Dendritic cell treated with granulocyte-macrophage colony-stimulating factor and Interleukin-4, amounts not matched to agents 40 ng/mL and 50 ng/mL, for 4 days (primary cell): ENCODE measurements at regions not wholly inside any gene's neighbourhood (a gene's known extent, or its start where the extent isn't known, plus 50 kb on each side); places are given as distances from the start of the nearest gene placed in this dataset.

Source experiments
- H3K27ac Mint-ChIP-seq: one replicate; pipeline ENCODE4 v1.8.0; 2022; ENCODE audit warnings: mild to moderate bottlenecking, mixed read lengths
- H3K27me3 Mint-ChIP-seq: one replicate; pipeline ENCODE4 v1.8.0; 2022; ENCODE audit warnings: mild to moderate bottlenecking, mixed read lengths
- H3K36me3 Mint-ChIP-seq: one replicate; pipeline ENCODE4 v1.8.0; 2022; ENCODE audit warnings: low read depth, mixed read lengths
- H3K4me1 Mint-ChIP-seq: one replicate; pipeline ENCODE4 v1.8.0; 2022; ENCODE audit warnings: low read depth, mixed read lengths
- H3K4me3 Mint-ChIP-seq: one replicate; pipeline ENCODE4 v1.8.0; 2022; ENCODE audit warnings: mild to moderate bottlenecking, moderate library complexity, mixed read lengths
- H3K9me3 Mint-ChIP-seq: one replicate; pipeline ENCODE4 v1.8.0; 2022; ENCODE audit warnings: mixed read lengths
- intact Hi-C: fragments of 100-400 bp; cut with micrococcal nuclease; formaldehyde crosslinking; loops from one replicate; pipeline ENCODE4 v1.15.0; 2022

DNA sequence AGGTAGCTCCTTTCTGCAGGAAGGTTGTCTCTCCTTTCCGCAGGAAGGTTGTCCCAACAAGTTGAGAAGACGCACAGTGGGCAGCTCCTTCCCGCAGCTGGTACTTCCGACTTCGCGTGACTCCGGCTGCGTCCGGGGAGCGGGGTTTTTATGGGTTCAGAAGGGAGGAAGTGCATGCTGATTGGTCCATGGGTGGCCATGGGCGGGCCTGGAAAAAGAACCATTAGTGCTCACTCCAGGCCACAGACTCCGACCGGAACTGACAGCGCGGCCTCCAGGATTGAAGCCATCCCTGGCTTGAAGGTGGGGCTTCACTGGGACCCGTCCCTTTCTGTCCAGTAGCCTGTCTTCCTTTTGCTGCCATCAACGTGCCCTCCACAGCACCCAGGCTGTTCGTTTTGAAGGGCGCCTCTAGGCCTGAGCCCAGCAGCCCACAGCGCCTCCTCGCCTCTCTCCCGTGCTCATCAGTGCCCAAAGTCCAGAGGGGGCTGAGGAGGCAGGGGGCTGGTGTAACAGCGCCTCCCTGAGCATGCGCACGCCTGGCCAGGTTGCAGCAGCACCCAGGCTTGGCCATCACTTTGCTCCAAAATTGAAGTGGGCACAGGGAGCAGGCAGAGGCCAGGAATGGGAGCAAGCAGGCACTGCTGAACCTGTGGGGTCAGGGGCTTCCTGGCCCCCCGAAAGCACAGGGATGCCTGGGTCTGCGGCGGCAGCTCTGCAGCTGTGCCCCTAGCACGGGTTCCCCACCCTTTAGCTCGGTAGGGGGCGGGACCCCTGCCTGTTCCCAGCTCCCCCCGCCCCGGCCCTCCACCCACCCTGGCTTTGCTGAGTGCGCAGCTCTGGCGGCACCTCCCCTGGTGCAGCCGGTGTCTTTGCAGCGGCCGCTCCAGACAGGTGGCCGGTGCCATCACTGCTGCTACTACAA is 330.6 kb upstream of the MCTP2 start:
- H3K27ac Mint-ChIP-seq: no peak overlapping the region
- no peak overlapping the region for H3K4me3 Mint-ChIP-seq
- no peaks in the 10 kb centered on the region for H3K9me3 Mint-ChIP-seq
- no peaks in the 10 kb centered on the region for H3K27me3 Mint-ChIP-seq
- no peaks in the 10 kb centered on the region for H3K4me1 Mint-ChIP-seq
- no peaks in the 10 kb centered on the region for H3K36me3 Mint-ChIP-seq
- intact Hi-C loops: no loop called here

DNA sequence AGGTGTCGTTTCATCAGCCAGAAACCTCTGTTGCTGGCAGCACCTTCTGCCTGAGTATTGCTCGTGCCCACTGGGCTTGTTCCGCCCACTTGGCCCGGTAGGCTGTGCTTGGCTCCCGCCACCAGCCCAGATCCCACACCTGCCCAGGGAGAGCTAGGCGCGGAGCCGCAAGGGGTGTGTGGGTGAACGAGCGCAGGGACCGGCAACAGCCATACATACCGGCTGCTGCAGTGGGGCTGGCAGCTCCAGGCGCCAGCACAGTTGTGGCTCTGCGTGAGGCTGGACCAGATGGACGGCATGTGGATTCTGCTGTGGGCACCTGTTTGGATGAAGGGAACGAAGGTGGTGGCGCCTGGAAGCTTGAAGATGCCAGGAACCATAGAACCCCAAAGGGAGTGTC is 331.5 kb upstream of the MCTP2 start:
- H3K36me3 Mint-ChIP-seq: no peaks in the 10 kb centered on the region
- intact Hi-C loops: no loop called here
- H3K27me3 Mint-ChIP-seq: no peaks in the 10 kb centered on the region
- H3K9me3 Mint-ChIP-seq: no peaks in the 10 kb centered on the region
- H3K4me3 Mint-ChIP-seq: no peak overlapping the region
- no peaks in the 10 kb centered on the region for H3K4me1 Mint-ChIP-seq
- H3K27ac Mint-ChIP-seq: no peak overlapping the region

DNA sequence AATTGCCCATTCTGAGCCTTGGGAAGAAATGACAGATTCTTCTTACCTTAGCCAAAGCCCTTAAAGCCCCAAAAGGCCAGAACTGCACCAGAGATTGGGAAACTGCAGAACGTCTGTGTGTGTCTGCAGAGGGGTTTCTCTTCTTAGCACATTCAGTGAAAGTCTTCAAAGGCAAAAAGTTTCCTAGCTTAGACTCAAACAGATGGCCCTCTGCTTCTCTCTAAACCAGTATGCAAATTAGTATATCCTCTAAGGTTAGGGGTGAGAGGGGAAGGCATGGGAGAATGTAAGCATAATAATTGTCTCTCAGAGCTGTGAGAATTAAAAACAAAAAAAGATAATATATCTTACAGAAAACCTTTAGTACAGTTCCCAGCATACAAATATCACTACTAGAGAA is 334.0 kb upstream of the MCTP2 start:
- Mint-ChIP-seq H3K36me3 (no peaks in the 10 kb centered on the region), H3K9me3 (no peaks in the 10 kb centered on the region), H3K4me3 (no peak overlapping the region), H3K4me1 (no peaks in the 10 kb centered on the region), H3K27ac (no peak overlapping the region), H3K27me3 (no peaks in the 10 kb centered on the region)
- intact Hi-C loops: no loop called here

DNA sequence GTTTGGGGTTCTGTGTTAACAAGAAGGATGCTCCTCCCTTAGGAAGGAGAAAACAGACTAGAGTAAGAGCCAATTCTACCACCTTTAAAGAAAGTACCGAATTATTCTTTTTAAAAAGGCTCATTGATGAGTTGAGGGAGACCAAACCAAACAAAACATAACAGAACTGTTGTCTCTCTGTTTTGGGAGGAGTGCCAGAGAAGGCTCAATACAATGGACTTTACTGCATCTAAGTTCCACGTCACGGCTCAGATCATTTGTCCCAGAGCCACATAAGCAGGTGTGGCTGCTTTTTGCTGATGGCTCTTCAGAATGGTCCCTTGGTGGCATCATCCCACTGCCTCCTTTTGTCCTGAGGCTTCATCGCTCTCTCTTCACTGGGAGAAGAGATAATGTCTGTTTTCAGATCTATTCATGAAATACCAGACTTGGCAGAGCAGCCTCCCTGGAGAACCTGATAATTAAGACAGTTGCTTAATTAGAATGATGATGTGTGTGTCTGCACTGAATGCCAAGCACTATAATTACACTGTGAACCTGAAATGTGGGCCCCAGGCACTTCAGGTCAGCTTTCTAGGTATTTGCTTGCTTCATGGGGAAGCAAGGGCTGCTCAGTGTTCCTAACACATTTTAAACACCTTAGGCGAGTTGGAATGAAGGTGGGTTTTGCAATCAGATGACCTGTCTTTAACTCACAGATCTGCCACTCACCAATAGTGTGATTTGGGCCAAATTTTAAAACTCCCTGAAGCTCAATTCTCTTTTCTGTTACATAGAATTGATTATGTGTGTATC is 335.2 kb upstream of the MCTP2 start:
- Mint-ChIP-seq H3K9me3 (no peaks in the 10 kb centered on the region), H3K4me3 (no peak overlapping the region), H3K4me1 (no peaks in the 10 kb centered on the region), H3K27me3 (no peaks in the 10 kb centered on the region), H3K36me3 (no peaks in the 10 kb centered on the region), H3K27ac (no peak overlapping the region)
- intact Hi-C loops: no loop called here

DNA sequence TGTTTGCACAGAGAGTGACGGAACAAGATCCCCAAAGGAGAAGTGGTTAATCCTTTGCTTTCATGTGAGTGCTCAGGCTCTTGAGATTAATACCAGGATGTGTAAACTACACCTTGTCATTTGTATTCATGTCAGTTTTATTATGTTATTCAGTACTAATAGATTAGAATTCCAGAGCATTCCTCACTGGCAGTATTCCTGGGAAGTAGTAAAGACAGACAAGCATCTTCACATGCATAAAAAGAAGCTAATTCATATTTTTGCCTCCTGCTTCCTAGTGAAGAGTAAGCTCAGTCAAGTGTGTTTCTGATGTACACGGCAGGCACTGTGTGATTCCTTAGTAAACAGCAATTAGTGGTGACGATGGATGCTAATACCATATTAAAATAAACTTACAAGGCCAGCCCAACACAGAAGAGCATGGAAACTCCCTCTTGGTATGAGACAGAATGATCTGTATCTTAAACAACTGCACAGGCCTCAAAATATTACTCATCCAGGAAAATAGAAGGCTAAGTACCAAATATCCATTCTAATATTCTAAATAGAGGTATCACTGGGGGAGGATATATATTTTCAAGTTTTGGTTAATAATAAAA is 336.8 kb upstream of the MCTP2 start:
- no peaks in the 10 kb centered on the region for H3K36me3 Mint-ChIP-seq
- H3K9me3 Mint-ChIP-seq: no peaks in the 10 kb centered on the region
- no peak overlapping the region for H3K27ac Mint-ChIP-seq
- no peaks in the 10 kb centered on the region for H3K4me1 Mint-ChIP-seq
- intact Hi-C loops: no loop called here
- H3K4me3 Mint-ChIP-seq: no peak overlapping the region
- H3K27me3 Mint-ChIP-seq: no peaks in the 10 kb centered on the region

DNA sequence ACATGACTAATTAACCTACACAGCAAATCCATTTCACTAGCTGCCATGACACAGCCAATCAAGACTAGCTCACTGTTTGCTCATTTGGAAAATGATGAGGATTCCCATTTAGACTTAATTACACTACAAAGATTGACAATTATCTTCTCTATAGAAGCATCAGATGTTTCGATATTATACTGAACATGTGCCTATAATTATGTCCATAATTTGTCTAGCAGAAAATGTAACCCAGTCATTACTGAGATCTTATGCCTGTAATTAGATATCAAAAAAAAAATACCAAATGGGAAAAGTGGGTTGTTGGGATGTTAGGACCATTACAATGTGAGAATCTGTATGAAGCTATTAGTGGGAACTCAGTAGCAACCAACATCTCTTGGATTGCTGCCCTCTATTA is 344.2 kb upstream of the MCTP2 start:
- Mint-ChIP-seq H3K4me1 (no peaks in the 10 kb centered on the region), H3K9me3 (no peaks in the 10 kb centered on the region), H3K27me3 (no peaks in the 10 kb centered on the region), H3K27ac (no peak overlapping the region), H3K36me3 (no peaks in the 10 kb centered on the region), H3K4me3 (no peak overlapping the region)
- intact Hi-C loops: no loop called here

DNA sequence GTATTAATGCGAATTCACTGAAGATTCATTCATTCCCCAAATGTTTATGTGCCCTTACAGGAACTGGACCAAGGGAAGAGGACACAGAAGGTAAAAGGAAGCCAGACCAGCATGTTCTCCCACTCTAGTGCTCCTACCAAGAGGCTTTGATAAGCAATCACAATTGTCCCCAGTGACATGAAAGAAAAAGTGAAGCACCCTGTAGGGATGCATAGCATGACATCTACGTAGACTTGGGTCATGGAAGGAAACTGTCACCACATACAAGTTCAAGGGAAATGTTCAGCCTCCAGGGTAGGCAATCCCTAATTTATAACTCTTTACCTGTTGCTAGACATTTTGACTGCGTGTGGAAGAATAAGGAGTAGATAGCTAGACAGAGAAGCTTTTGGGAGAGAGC is 348.6 kb upstream of the MCTP2 start:
- H3K9me3 Mint-ChIP-seq: no peaks in the 10 kb centered on the region

DNA sequence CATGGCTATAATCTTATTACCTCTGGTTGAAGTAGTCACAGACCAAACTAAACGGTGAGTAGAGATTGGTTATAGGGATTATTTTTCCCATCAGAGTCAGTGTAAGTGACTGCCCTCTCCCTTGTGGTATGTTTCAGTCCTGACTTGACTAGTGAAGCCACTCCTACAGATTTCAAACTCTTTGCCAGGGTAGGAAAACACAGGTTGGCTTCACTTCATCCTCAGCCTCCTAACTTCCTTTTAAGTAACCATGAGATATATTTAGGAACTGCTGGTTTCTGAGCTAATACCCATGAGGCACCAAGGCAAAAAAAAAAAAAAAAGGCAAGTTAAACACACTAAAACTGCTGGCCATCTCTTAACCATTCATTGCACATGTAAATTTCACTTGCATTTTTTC is 349.2 kb upstream of the MCTP2 start:
- Mint-ChIP-seq H3K4me3 (no peak overlapping the region), H3K27me3 (no peaks in the 10 kb centered on the region), H3K27ac (no peak overlapping the region), H3K4me1 (no peaks in the 10 kb centered on the region), H3K36me3 (no peaks in the 10 kb centered on the region), H3K9me3 (no peaks in the 10 kb centered on the region)
- intact Hi-C loops: no loop called here

More for the DNA sequence above, 348.6 kb upstream of the MCTP2 start:
- intact Hi-C loops: no loop called here
- no peaks in the 10 kb centered on the region for H3K4me1 Mint-ChIP-seq
- H3K4me3 Mint-ChIP-seq: no peak overlapping the region
- H3K36me3 Mint-ChIP-seq: no peaks in the 10 kb centered on the region
- no peaks in the 10 kb centered on the region for H3K27me3 Mint-ChIP-seq
- H3K27ac Mint-ChIP-seq: no peak overlapping the region

DNA sequence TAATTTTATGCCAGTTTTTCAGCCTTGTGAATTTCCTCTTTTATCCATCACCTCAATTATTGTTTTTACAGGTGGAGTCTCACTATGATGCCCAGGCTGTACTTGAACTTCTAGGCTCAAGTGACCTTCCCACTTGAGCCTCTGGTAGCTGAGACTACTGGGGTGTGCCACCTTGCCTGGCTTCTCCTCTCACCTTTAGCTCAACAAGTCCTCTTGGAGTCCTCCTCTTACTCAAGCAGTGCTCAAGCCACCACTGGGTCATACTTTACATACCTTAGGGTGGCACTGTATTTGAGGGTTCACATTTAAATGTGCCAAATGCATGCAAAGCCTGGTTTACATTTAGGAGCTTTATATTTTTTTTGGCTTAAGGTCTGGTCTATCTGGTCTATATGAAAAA is 350.1 kb upstream of the MCTP2 start:
- no peaks in the 10 kb centered on the region for H3K9me3 Mint-ChIP-seq
- intact Hi-C loops: no loop called here
- H3K4me1 Mint-ChIP-seq: no peaks in the 10 kb centered on the region
- H3K27ac Mint-ChIP-seq: no peak overlapping the region
- no peaks in the 10 kb centered on the region for H3K27me3 Mint-ChIP-seq
- no peaks in the 10 kb centered on the region for H3K36me3 Mint-ChIP-seq
- no peak overlapping the region for H3K4me3 Mint-ChIP-seq

DNA sequence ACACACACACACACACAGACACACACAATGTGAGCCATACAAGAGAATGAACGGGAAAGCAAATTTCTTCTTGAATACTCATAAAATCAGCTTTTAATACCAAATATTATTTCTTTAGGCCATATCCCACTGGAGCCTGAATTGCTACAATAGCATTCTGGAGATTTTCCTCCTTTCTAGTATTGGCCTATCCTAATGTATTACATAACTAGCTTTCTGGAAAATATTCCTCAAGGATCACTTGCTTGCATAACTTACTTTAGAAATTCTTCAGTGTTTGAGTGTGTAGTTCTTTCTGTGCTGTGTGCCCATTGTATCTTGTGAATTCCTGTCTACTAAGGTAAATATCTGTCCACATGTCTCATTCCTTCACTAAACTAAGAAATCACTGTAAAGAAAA is 351.0 kb upstream of the MCTP2 start:
- no peak overlapping the region for H3K27ac Mint-ChIP-seq
- intact Hi-C loops: no loop called here

DNA sequence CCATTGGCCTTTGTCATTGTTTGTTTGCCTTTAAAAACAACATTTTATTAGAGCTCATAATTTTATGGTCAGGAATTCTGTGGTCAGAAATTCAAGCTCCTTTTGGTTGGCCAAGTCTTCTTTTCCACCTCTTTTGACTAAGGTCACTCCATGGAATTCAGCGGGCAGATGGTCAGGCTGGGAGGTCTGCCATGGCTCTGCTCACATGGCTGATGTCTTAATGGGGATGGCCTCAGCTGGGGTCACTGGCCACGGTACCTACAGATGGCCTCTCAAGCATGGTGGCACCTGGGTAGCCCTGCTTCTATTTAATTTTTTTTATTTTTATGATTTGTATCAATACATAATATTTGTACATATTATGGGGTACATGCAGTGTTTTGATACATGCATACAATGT is 360.8 kb upstream of the MCTP2 start:
- H3K4me1 Mint-ChIP-seq: peaks cover 11% of the 10 kb centered on the region
- H3K27me3 Mint-ChIP-seq: no peaks in the 10 kb centered on the region
- no peak overlapping the region for H3K27ac Mint-ChIP-seq
- H3K9me3 Mint-ChIP-seq: no peaks in the 10 kb centered on the region
- intact Hi-C loops: no loop called here
- H3K36me3 Mint-ChIP-seq: no peaks in the 10 kb centered on the region
- no peak overlapping the region for H3K4me3 Mint-ChIP-seq

More for the DNA sequence above, 351.0 kb upstream of the MCTP2 start:
- Mint-ChIP-seq H3K4me1 (no peaks in the 10 kb centered on the region), H3K36me3 (no peaks in the 10 kb centered on the region), H3K9me3 (no peaks in the 10 kb centered on the region), H3K4me3 (no peak overlapping the region), H3K27me3 (no peaks in the 10 kb centered on the region)

DNA sequence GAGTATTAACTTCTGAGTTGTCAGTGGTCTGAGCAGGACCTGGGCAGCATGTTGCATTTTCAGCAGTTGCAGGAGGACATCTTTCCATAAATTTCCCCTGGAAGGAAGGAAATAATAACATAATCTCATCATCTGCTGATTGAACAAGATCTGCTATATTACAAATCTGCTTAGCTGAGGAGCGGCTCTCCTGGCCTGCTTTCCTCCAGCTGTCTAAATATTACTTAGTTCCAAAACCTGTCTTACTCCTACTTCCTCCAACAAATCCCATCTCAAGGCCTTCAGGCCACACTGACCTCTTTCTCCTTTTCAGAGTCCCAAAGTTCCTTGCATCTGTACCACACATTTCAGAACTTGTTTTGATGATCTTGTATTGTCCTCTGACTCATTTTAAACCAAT is 364.4 kb upstream of the MCTP2 start:
- no peaks in the 10 kb centered on the region for H3K36me3 Mint-ChIP-seq
- H3K4me3 Mint-ChIP-seq: no peak overlapping the region
- intact Hi-C loops: no loop called here
- no peak overlapping the region for H3K27ac Mint-ChIP-seq
- H3K27me3 Mint-ChIP-seq: no peaks in the 10 kb centered on the region
- no peaks in the 10 kb centered on the region for H3K9me3 Mint-ChIP-seq
- peaks cover 44% of the 10 kb centered on the region for H3K4me1 Mint-ChIP-seq

DNA sequence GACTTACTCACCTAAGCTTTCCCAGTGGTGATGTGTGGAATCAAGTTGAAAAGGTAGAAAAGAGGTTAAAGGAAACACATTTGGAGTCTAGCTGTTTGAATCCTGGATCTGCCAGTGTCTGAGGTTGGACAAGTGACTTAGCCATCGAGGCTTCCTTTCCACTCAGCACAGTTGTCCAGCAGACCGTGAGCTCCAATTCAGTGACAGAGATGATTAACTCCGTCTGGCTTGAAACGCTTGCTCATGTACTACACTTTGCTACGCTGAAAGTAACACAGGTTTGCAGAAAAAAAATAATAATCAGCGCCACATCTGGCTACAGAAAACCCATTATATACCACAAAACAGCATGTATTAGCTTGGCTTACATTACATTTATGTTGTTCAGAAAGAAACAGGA is 364.9 kb upstream of the MCTP2 start:
- no peak overlapping the region for H3K4me3 Mint-ChIP-seq
- intact Hi-C loops: no loop called here
- H3K36me3 Mint-ChIP-seq: no peaks in the 10 kb centered on the region
- peaks cover 49% of the 10 kb centered on the region for H3K4me1 Mint-ChIP-seq
- no peaks in the 10 kb centered on the region for H3K9me3 Mint-ChIP-seq
- no peak overlapping the region for H3K27ac Mint-ChIP-seq
- H3K27me3 Mint-ChIP-seq: no peaks in the 10 kb centered on the region

DNA sequence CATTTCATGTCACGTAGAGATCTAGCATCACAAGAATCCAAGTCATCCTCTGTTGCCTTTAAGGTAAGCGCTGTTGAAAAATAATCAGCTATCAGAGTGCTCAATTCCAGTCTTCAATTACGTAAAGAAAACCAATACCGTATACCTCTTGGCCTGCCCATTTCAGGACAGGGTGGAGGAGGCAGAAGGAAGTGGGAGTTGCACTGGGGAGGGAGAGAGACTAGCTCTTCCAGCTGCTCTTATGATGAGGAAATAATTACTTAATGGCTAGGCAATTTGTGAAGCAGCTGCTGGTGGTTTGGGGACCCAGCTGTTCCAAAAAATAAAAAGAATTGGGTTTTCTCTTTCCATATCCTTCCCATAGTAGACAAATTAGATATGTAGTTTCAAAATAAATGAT is 365.8 kb upstream of the MCTP2 start:
- intact Hi-C loops: no loop called here
- no peaks in the 10 kb centered on the region for H3K36me3 Mint-ChIP-seq
- H3K27ac Mint-ChIP-seq: no peak overlapping the region
- H3K9me3 Mint-ChIP-seq: no peaks in the 10 kb centered on the region
- no peak overlapping the region for H3K4me3 Mint-ChIP-seq
- H3K4me1 Mint-ChIP-seq: peaks cover 51% of the 10 kb centered on the region
- no peaks in the 10 kb centered on the region for H3K27me3 Mint-ChIP-seq
